ENCODE measurements at regions not wholly inside any gene's neighbourhood (a gene's known extent, or its start where the extent isn't known, plus 50 kb on each side); places are given as distances from the start of the nearest gene placed in this dataset.

DNA sequence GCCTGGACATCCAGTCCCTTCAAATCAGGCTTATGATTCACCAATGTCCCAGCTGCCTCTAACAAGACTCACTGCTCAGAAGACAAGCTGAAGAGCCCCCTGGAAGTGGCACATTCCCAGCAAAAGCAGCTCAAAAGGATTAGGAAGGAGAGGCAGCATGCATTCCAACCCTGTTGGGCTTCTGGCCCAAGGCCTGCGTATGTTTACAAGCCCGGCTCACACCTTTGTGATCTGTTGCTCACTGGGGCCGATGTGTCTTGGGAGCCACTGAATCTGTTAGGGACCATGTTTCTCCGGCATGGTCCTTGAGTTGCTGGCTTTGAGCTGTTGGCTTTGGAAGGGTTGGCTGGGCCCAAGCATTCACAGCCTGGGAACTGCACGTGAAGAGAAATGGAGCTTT lies 81.2 kb upstream of the C1orf174 start:
- no peaks in the 10 kb centered on the region for H3K36me3 ChIP-seq (ENCODE audit: control insufficient read depth, insufficient read depth, low read length)
- ChIA-PET POLR2A (no interaction called here), CTCF (no interaction called here)
- H3K4me1 ChIP-seq (ENCODE audit: control insufficient read depth, insufficient read depth, low read length): no peaks in the 10 kb centered on the region
- BruUV-seq (replicated peaks): no TSS peak
- no peaks in the 10 kb centered on the region; the same call in 1 of the 2 replicates for H3K27me3 ChIP-seq (ENCODE audit: control insufficient read depth, insufficient read depth, low read length)
- no peak for ATAC-seq
- H3K27ac ChIP-seq (ENCODE audit: low read length): no peak overlapping the region
- TF ChIP-seq, protein P1, sequence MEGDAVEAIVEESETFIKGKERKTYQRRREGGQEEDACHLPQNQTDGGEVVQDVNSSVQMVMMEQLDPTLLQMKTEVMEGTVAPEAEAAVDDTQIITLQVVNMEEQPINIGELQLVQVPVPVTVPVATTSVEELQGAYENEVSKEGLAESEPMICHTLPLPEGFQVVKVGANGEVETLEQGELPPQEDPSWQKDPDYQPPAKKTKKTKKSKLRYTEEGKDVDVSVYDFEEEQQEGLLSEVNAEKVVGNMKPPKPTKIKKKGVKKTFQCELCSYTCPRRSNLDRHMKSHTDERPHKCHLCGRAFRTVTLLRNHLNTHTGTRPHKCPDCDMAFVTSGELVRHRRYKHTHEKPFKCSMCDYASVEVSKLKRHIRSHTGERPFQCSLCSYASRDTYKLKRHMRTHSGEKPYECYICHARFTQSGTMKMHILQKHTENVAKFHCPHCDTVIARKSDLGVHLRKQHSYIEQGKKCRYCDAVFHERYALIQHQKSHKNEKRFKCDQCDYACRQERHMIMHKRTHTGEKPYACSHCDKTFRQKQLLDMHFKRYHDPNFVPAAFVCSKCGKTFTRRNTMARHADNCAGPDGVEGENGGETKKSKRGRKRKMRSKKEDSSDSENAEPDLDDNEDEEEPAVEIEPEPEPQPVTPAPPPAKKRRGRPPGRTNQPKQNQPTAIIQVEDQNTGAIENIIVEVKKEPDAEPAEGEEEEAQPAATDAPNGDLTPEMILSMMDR (IDR thresholded peaks at IDR 0.05): no peak
- TF ChIP-seq, protein P2, sequence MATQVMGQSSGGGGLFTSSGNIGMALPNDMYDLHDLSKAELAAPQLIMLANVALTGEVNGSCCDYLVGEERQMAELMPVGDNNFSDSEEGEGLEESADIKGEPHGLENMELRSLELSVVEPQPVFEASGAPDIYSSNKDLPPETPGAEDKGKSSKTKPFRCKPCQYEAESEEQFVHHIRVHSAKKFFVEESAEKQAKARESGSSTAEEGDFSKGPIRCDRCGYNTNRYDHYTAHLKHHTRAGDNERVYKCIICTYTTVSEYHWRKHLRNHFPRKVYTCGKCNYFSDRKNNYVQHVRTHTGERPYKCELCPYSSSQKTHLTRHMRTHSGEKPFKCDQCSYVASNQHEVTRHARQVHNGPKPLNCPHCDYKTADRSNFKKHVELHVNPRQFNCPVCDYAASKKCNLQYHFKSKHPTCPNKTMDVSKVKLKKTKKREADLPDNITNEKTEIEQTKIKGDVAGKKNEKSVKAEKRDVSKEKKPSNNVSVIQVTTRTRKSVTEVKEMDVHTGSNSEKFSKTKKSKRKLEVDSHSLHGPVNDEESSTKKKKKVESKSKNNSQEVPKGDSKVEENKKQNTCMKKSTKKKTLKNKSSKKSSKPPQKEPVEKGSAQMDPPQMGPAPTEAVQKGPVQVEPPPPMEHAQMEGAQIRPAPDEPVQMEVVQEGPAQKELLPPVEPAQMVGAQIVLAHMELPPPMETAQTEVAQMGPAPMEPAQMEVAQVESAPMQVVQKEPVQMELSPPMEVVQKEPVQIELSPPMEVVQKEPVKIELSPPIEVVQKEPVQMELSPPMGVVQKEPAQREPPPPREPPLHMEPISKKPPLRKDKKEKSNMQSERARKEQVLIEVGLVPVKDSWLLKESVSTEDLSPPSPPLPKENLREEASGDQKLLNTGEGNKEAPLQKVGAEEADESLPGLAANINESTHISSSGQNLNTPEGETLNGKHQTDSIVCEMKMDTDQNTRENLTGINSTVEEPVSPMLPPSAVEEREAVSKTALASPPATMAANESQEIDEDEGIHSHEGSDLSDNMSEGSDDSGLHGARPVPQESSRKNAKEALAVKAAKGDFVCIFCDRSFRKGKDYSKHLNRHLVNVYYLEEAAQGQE (IDR thresholded peaks at IDR 0.05; ENCODE audit: insufficient read depth in 1 of 2, low read depth in 2 of 2, low read length in 1 of 2): no peak
- no peak for TF ChIP-seq POLR2AphosphoS5 (IDR thresholded peaks at IDR 0.05; ENCODE audit: low read depth, low read length)
- no peak for TF ChIP-seq SIN3A (IDR thresholded peaks at IDR 0.05; ENCODE audit: borderline replicate concordance, insufficient read depth, low read depth, low read length)
- TF ChIP-seq TCF7L2 (IDR thresholded peaks at IDR 0.05; ENCODE audit: low read depth, low read length): no peak
- H3K4me3 ChIP-seq (ENCODE audit: low read depth in 2 of 2, low read length in 2 of 2): no peak overlapping the region
- H3K9me3 ChIP-seq (ENCODE audit: control insufficient read depth, insufficient read depth, low read depth, low read length): no peaks in the 10 kb centered on the region
- no peak for DNase-seq (ENCODE audit: low read depth, low spot score)
- in situ Hi-C loops (cut with HindIII; ENCODE audit: low pct_unique_long_range_greater_than_20kb, low sequenced_read_pairs) (no loop called here), intact Hi-C loops (cut with micrococcal nuclease; ENCODE audit: unreplicated experiment) (no loop called here)

DNA sequence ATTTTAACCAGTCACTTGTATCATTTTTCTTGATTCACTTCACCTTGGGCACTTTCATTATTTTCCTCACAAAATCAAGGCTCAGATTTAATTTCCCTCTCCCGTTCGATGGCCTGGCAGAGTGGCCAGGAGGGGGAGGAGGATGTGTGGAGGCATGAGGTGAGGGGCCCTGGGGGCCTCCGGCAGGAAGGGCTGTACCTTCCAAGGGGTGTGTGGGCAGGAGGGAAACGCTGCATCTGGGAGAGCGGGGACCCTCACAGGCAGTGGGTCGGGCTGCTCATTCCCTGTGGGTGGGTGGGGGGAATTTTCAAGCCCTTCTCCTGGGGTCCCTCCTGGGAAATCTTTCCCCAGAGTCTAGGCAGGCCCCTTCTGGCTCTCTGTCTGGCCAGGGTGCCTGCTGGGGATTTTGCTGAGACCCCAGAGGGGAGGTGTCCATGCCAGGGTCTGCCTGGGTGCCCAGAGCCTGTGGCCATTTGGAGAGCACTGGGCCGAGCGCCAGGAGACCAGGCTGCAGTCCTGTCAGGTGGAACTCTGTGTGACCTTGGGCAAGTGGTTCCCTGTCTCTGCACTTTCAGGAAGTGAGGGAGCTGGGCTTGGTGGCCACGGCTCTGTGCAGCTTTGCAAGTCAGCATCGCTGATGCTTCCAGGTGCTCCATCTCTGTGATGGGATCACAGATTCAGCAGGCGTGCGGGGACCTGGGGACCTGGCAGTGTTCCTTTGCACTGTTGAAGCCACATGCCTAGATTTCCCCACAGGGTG lies 81.9 kb upstream of the C1orf174 start:
- intact Hi-C loops (cut with micrococcal nuclease; ENCODE audit: unreplicated experiment): no loop called here
- in situ Hi-C loops (cut with HindIII; ENCODE audit: low pct_unique_long_range_greater_than_20kb, low sequenced_read_pairs): no loop called here
- no peak for TF ChIP-seq POLR2AphosphoS5 (IDR thresholded peaks at IDR 0.05; ENCODE audit: low read depth, low read length)
- TF ChIP-seq, protein P2 (IDR thresholded peaks at IDR 0.05; ENCODE audit: insufficient read depth in 1 of 2, low read depth in 2 of 2, low read length in 1 of 2): no peak
- no peak overlapping the region for H3K27ac ChIP-seq (ENCODE audit: low read length)
- no peaks in the 10 kb centered on the region for H3K36me3 ChIP-seq (ENCODE audit: control insufficient read depth, insufficient read depth, low read length)
- ChIA-PET CTCF (no interaction called here), POLR2A (no interaction called here)
- H3K27me3 ChIP-seq (ENCODE audit: control insufficient read depth, insufficient read depth, low read length): no peaks in the 10 kb centered on the region; the same call in 1 of the 2 replicates
- no peaks in the 10 kb centered on the region for H3K9me3 ChIP-seq (ENCODE audit: control insufficient read depth, insufficient read depth, low read depth, low read length)
- no peaks in the 10 kb centered on the region for H3K4me1 ChIP-seq (ENCODE audit: control insufficient read depth, insufficient read depth, low read length)
- ATAC-seq: no peak
- no peak for DNase-seq (ENCODE audit: low read depth, low spot score)
- H3K4me3 ChIP-seq (ENCODE audit: low read depth in 2 of 2, low read length in 2 of 2): no peak overlapping the region
- no TSS peak for BruUV-seq (replicated peaks)

All from Panc1 (cell line).